AG04449 (cell line): ENCODE measurements at regions not wholly inside any gene's neighbourhood (a gene's known extent, or its start where the extent isn't known, plus 50 kb on each side); places are given as distances from the start of the nearest gene placed in this dataset.

Source experiments
- CTCF ChIA-PET: fragments of 350-600 bp; formaldehyde crosslinking; extraction: SDS; loops from one replicate; lab custom pipeline; 2021; ENCODE audit warnings: antibody characterized with exemption; lab: Yijun Ruan, JAX
- POLR2A ChIA-PET: fragments of 400-600, 350-600 bp; formaldehyde crosslinking; extraction: SDS; loops from one replicate; lab custom pipeline; 2020; ENCODE audit warnings: antibody characterized with exemption, inconsistent platforms; lab: Yijun Ruan, JAX
- DNase-seq: peaks from one replicate; pipeline ENCODE4 v3.0.0-alpha.2; 2010; ENCODE audit warnings: low read depth, low spot score
- H3K4me3 ChIP-seq: 2 replicates; pipeline ENCODE4 v1.5.1; 2011; ENCODE audit warnings: low read depth, mild to moderate bottlenecking, control low read depth, low read length
- CTCF ChIP-seq: IDR thresholded peaks from one replicate; pipeline ENCODE4 v1.5.1; 2011; ENCODE audit warnings: mild to moderate bottlenecking, moderate library complexity, low read length, control low read depth, inconsistent platforms; ENCODE audit not compliant: insufficient read depth; ENCODE audit errors: missing control alignments

- ChIA-PET POLR2A (no interaction called here), CTCF (no interaction called here)
- no peak for TF ChIP-seq CTCF
Observed at GRCh38 chr2:184261818-184262217, 336.5 kb upstream of the ZNF804A start.

GRCh38 chr2:184268900-184269477 lies 329.3 kb upstream of the ZNF804A start:
- ChIA-PET CTCF (no interaction called here), POLR2A (no interaction called here)
- DNase-seq = no peak
- TF ChIP-seq CTCF = no peak
- no peak overlapping the region for H3K4me3 ChIP-seq

More at GRCh38 chr2:184261818-184262217, 336.5 kb upstream of the ZNF804A start:
- DNase-seq = no peak
- H3K4me3 ChIP-seq = no peak overlapping the region

GRCh38 chr2:184270660-184271059 lies 327.7 kb upstream of the ZNF804A start:
- no peak for TF ChIP-seq CTCF
- POLR2A ChIA-PET = no interaction called here
- DNase-seq = no peak
- CTCF ChIA-PET = no interaction called here
- H3K4me3 ChIP-seq = no peak overlapping the region

GRCh38 chr2:184272056-184272455 lies 326.3 kb upstream of the ZNF804A start:
- ChIA-PET POLR2A (no interaction called here), CTCF (no interaction called here)
- no peak for TF ChIP-seq CTCF
- DNase-seq = no peak
- no peak overlapping the region for H3K4me3 ChIP-seq

- ChIA-PET POLR2A (no interaction called here), CTCF (no interaction called here)
- TF ChIP-seq CTCF = no peak
- no peak overlapping the region for H3K4me3 ChIP-seq
- DNase-seq = no peak
Observed at GRCh38 chr2:184294831-184295230, 303.5 kb upstream of the ZNF804A start.

GRCh38 chr2:184297085-184297484 lies 301.2 kb upstream of the ZNF804A start:
- POLR2A ChIA-PET = no interaction called here
- CTCF ChIA-PET = no interaction called here

More at GRCh38 chr2:184297085-184297484, 301.2 kb upstream of the ZNF804A start:
- no peak for DNase-seq
- no peak for TF ChIP-seq CTCF
- H3K4me3 ChIP-seq = no peak overlapping the region
